KMS-11 (cell line): ENCODE measurements at regions not wholly inside any gene's neighbourhood (a gene's known extent, or its start where the extent isn't known, plus 50 kb on each side); places are given as distances from the start of the nearest gene placed in this dataset.

Experiments
- H2AFZ ChIP-seq: fragments of 200-600 bp; sonication (generic); 2 replicates; pipeline ENCODE4 v1.6.1; 2016; ENCODE audit warnings: antibody characterized with exemption, mixed run types, low read depth
- H3K27ac ChIP-seq: fragments of 200-600 bp; sonication (generic); 2 replicates; pipeline ENCODE4 v1.6.1; 2016; ENCODE audit warnings: mild to moderate bottlenecking, mixed run types
- H3K27me3 ChIP-seq: fragments of 200-600 bp; sonication (generic); 2 replicates; pipeline ENCODE4 v1.6.1; 2017; ENCODE audit warnings: mild to moderate bottlenecking, low read depth, mixed run types, moderate library complexity; ENCODE audit not compliant: insufficient read depth
- H3K36me3 ChIP-seq: fragments of 200-600 bp; sonication (generic); 2 replicates; pipeline ENCODE4 v1.6.1; 2017; ENCODE audit warnings: mild to moderate bottlenecking, mixed run types; ENCODE audit not compliant: insufficient read depth
- H3K4me1 ChIP-seq: fragments of 200-600 bp; sonication (generic); 2 replicates; pipeline ENCODE4 v1.6.1; 2016; ENCODE audit warnings: mild to moderate bottlenecking, low read depth, mixed run types; ENCODE audit not compliant: poor library complexity, severe bottlenecking
- H3K4me2 ChIP-seq: fragments of 200-600 bp; sonication (generic); 2 replicates; pipeline ENCODE4 v1.7.0; 2016; ENCODE audit warnings: mild to moderate bottlenecking, mixed run types
- H3K4me3 ChIP-seq: fragments of 200-600 bp; sonication (generic); IDR thresholded peaks from 2 replicates; pipeline ENCODE4 v1.6.1; 2017; ENCODE audit warnings: low read depth, low read length, mixed read lengths; ENCODE audit not compliant: insufficient read depth
- H3K79me2 ChIP-seq: fragments of 200-600 bp; sonication (generic); 2 replicates; pipeline ENCODE4 v1.6.1; 2016; ENCODE audit warnings: low read depth, mixed run types; ENCODE audit not compliant: insufficient read depth
- H3K9ac ChIP-seq: fragments of 200-600 bp; sonication (generic); 2 replicates; pipeline ENCODE4 v1.6.1; 2016; ENCODE audit warnings: mild to moderate bottlenecking, mixed run types
- H4K20me1 ChIP-seq: fragments of 200-600 bp; sonication (generic); 2 replicates; pipeline ENCODE4 v1.6.1; 2016; ENCODE audit warnings: mild to moderate bottlenecking, mixed run types; ENCODE audit not compliant: insufficient read depth
- CTCF ChIP-seq: fragments of 200-600 bp; sonication (generic); conservative IDR thresholded peaks from 2 replicates; pipeline ENCODE4 v1.6.1; 2017; ENCODE audit warnings: low read depth, mild to moderate bottlenecking, antibody characterized with exemption, low read length, moderate library complexity, mixed read lengths

- H3K9ac ChIP-seq = no peak overlapping the region
- no peak overlapping the region for H3K4me3 ChIP-seq
- no peaks in the 10 kb centered on the region for H3K27me3 ChIP-seq
- H3K36me3 ChIP-seq = no peaks in the 10 kb centered on the region
- no peak overlapping the region for H3K27ac ChIP-seq
- TF ChIP-seq CTCF = no peak
- no peaks in the 10 kb centered on the region for H3K79me2 ChIP-seq
- no peaks in the 10 kb centered on the region for H3K4me1 ChIP-seq
- H2AFZ ChIP-seq = no peak overlapping the region
- no peak overlapping the region for H3K4me2 ChIP-seq
- H4K20me1 ChIP-seq = no peaks in the 10 kb centered on the region
These were observed 1064.9 kb downstream of the TTLL7 start for GRCh38 chr1:82934074-82934473.

- no peak overlapping the region for H3K9ac ChIP-seq
- no peak overlapping the region for H3K4me3 ChIP-seq
- no peak for TF ChIP-seq CTCF
- no peak overlapping the region for H2AFZ ChIP-seq
- no peaks in the 10 kb centered on the region for H3K4me1 ChIP-seq
- H4K20me1 ChIP-seq = no peaks in the 10 kb centered on the region
- H3K27me3 ChIP-seq = no peaks in the 10 kb centered on the region
- H3K36me3 ChIP-seq = no peaks in the 10 kb centered on the region
- no peak overlapping the region for H3K27ac ChIP-seq
- no peaks in the 10 kb centered on the region for H3K79me2 ChIP-seq
- no peak overlapping the region for H3K4me2 ChIP-seq
These were observed 1066.2 kb downstream of the TTLL7 start for GRCh38 chr1:82932727-82933126.

GRCh38 chr1:82932207-82932606 lies 1066.7 kb downstream of the TTLL7 start:
- Histone ChIP-seq H3K9ac (no peak overlapping the region), H3K27me3 (no peaks in the 10 kb centered on the region), H3K27ac (no peak overlapping the region), H3K4me1 (no peaks in the 10 kb centered on the region), H3K4me2 (no peak overlapping the region), H3K36me3 (no peaks in the 10 kb centered on the region), H4K20me1 (no peaks in the 10 kb centered on the region), H3K4me3 (no peak overlapping the region), H2AFZ (no peak overlapping the region), H3K79me2 (no peaks in the 10 kb centered on the region)
- TF ChIP-seq CTCF = no peak

GRCh38 chr1:82931006-82931405 lies 1067.9 kb downstream of the TTLL7 start:
- no peak for TF ChIP-seq CTCF
- Histone ChIP-seq H2AFZ (no peak overlapping the region), H3K4me2 (no peak overlapping the region), H3K27ac (no peak overlapping the region), H3K9ac (no peak overlapping the region), H3K4me1 (no peaks in the 10 kb centered on the region), H3K36me3 (no peaks in the 10 kb centered on the region), H3K79me2 (no peaks in the 10 kb centered on the region), H3K4me3 (no peak overlapping the region), H3K27me3 (no peaks in the 10 kb centered on the region), H4K20me1 (no peaks in the 10 kb centered on the region)

- no peak overlapping the region for H3K4me3 ChIP-seq
- H3K4me2 ChIP-seq = no peak overlapping the region
- no peaks in the 10 kb centered on the region for H3K27me3 ChIP-seq
- no peak overlapping the region for H3K27ac ChIP-seq
- no peaks in the 10 kb centered on the region for H3K36me3 ChIP-seq
- no peak for TF ChIP-seq CTCF
- no peak overlapping the region for H3K9ac ChIP-seq
- H2AFZ ChIP-seq = no peak overlapping the region
- H4K20me1 ChIP-seq = no peaks in the 10 kb centered on the region
- H3K4me1 ChIP-seq = no peaks in the 10 kb centered on the region
- H3K79me2 ChIP-seq = no peaks in the 10 kb centered on the region
These were observed 1071.2 kb downstream of the TTLL7 start for GRCh38 chr1:82927753-82928152.
